ENCODE measurements at regions not wholly inside any gene's neighbourhood (a gene's known extent, or its start where the extent isn't known, plus 50 kb on each side); places are given as distances from the start of the nearest gene placed in this dataset.

DNA sequence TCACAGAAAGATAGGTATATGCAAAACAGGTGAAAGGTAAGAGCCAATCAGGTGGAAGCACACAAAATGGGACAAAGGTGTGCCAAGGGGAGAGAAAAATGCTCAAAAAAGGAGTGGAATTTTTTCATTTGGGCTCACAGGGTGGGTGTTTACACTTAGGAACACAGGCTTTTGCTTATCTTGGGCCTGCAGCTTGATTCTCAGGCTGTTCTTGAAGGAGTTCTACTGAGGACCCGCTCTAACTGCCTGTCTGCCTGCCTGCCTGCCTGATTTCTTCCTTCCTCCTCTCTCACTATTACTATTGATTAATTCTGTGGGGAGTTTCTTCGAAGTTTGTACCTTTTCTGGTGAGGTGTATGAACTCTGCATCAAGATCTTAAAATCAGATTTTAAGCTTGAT is 120.3 kb upstream of the CTSO start:
- no peak overlapping the region for H3K27ac ChIP-seq (replicated peaks in 1 of 4)
- H3K27me3 ChIP-seq: no peaks in the 10 kb centered on the region
- H3K9me3 ChIP-seq: peaks cover 0 to 14% (median 3%) of the 10 kb centered on the region in 4 donors
- WGBS: 91% methylated on average over 2 of the region's 2 CpGs
- TF ChIP-seq POLR2A (IDR thresholded peaks at IDR 0.05; ENCODE audit: low read depth) (no peak), POLR2AphosphoS5 (IDR thresholded peaks at IDR 0.05) (no peak), EP300 (IDR thresholded peaks at IDR 0.05) (no peak)
- TF ChIP-seq, protein P1, sequence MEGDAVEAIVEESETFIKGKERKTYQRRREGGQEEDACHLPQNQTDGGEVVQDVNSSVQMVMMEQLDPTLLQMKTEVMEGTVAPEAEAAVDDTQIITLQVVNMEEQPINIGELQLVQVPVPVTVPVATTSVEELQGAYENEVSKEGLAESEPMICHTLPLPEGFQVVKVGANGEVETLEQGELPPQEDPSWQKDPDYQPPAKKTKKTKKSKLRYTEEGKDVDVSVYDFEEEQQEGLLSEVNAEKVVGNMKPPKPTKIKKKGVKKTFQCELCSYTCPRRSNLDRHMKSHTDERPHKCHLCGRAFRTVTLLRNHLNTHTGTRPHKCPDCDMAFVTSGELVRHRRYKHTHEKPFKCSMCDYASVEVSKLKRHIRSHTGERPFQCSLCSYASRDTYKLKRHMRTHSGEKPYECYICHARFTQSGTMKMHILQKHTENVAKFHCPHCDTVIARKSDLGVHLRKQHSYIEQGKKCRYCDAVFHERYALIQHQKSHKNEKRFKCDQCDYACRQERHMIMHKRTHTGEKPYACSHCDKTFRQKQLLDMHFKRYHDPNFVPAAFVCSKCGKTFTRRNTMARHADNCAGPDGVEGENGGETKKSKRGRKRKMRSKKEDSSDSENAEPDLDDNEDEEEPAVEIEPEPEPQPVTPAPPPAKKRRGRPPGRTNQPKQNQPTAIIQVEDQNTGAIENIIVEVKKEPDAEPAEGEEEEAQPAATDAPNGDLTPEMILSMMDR (IDR thresholded peaks at IDR 0.05): no peak
- DNase-seq (ENCODE audit: extremely low spot score): no peak
- intact Hi-C loops (cut with DNase I): no loop called here
- no peaks in the 10 kb centered on the region for H3K36me3 ChIP-seq
- no peaks in the 10 kb centered on the region for H3K4me1 ChIP-seq
- no peak overlapping the region for H3K4me3 ChIP-seq

DNA sequence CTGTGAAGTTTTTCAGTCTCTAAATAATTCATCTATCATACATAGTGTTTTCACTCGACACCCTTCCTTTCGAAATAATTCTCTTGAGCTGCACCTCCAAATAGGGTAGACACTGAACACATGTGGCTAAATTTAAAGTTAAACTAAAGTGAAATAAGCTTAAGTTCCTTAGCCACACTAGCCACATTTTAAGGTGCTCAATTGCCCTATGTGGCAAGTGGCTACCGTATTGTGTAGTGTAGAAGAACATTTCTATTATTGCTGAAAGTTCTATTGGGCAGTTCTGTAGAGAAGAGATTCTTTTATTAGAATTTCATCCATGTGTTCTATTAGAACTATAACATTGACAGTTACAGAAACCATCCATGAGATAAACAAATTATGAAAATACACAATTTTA is 107.0 kb upstream of the CTSO start:
- 85% methylated on average over 3 of the region's 3 CpGs for whole genome bisulfite sequencing
- Histone ChIP-seq H3K27me3 (no peaks in the 10 kb centered on the region), H3K36me3 (no peaks in the 10 kb centered on the region), H3K27ac (replicated peaks in 1 of 4) (no peak overlapping the region), H3K4me1 (no peaks in the 10 kb centered on the region), H3K9me3 (no peaks in the 10 kb centered on the region), H3K4me3 (no peak overlapping the region)
- DNase-seq (ENCODE audit: extremely low spot score): no peak
- no peak for TF ChIP-seq EP300 (IDR thresholded peaks at IDR 0.05)
- TF ChIP-seq POLR2AphosphoS5 (IDR thresholded peaks at IDR 0.05): no peak
- TF ChIP-seq, protein P1 (IDR thresholded peaks at IDR 0.05): no peak
- no peak for TF ChIP-seq POLR2A (IDR thresholded peaks at IDR 0.05; ENCODE audit: low read depth)
- intact Hi-C loops (cut with DNase I): no loop called here

DNA sequence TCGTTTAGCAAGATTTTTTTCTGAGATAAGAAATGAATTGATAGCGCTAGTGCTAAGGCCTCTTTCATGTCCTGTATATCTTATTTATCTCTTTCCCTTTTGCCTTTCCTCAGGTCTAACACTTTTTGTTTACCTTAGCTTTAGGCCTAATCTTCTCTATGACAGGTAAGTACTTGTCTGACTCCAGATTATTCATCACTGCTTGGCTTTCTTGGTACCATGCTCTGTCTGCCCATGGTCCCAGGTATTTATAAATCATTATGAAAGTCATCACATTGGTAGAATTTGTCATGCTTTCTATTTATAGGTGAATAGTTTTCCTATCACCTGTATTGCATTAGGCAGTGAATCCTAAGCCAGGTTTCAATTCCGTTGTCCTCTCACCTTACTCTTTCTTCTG is 99.5 kb upstream of the CTSO start:
- H3K4me1 ChIP-seq: no peaks in the 10 kb centered on the region
- H3K4me3 ChIP-seq: no peak overlapping the region
- no peaks in the 10 kb centered on the region for H3K27me3 ChIP-seq
- TF ChIP-seq, protein P1 (IDR thresholded peaks at IDR 0.05): no peak
- no peak for TF ChIP-seq EP300 (IDR thresholded peaks at IDR 0.05)
- no peak for TF ChIP-seq POLR2AphosphoS5 (IDR thresholded peaks at IDR 0.05)
- no peak for TF ChIP-seq POLR2A (IDR thresholded peaks at IDR 0.05; ENCODE audit: low read depth)
- 79% methylated on average over 3 of the region's 3 CpGs for WGBS
- intact Hi-C loops (cut with DNase I): no loop called here
- DNase-seq (ENCODE audit: extremely low spot score): no peak
- H3K36me3 ChIP-seq: no peaks in the 10 kb centered on the region
- H3K9me3 ChIP-seq: no peaks in the 10 kb centered on the region
- no peak overlapping the region for H3K27ac ChIP-seq (replicated peaks in 1 of 4)

DNA sequence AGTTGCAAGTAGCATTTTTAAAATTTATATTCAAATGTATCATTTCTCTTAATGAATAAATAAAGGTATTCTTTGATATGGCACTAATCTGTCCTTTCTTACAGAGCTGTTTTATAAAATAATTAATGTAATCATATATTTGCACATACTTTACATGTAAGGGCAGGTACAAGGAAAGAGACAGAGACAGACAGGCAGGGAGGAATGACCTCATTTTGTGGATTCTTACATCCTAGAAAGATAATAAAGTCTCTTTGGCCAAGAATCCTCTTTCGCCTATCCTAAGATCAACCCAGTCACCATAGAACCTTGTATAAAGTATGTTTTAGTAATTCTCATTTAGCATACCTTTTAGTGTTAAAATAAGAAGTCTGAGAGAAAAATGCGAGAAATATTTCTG is 98.5 kb upstream of the CTSO start:
- no peaks in the 10 kb centered on the region for H3K36me3 ChIP-seq
- no peak for DNase-seq (ENCODE audit: extremely low spot score)
- 94% methylated on average over 2 of the region's 2 CpGs for WGBS
- no peak overlapping the region for H3K4me3 ChIP-seq
- no peaks in the 10 kb centered on the region for H3K9me3 ChIP-seq
- H3K4me1 ChIP-seq: no peaks in the 10 kb centered on the region
- H3K27ac ChIP-seq (replicated peaks in 1 of 4): no peak overlapping the region
- H3K27me3 ChIP-seq: no peaks in the 10 kb centered on the region
- intact Hi-C loops (cut with DNase I): no loop called here
- no peak for TF ChIP-seq POLR2AphosphoS5 (IDR thresholded peaks at IDR 0.05)

DNA sequence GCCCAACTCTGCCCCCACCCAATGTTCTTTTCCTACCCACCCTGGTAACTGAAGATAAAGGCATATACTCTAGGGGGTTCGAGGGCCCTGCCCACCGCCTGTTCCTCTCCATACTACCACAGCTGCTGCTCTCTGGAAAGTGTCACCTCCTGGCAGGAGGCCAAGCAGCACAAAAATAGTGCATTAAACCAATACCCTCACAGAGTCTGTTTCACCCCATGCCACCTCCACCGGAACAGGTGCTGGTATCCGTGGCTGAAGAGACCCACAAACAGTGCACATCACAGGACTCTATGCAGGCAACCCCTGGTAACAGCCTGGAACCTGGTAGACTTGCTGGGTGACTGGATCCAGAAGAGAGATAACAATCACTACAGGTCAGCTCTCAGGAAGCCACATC is 85.1 kb upstream of the CTSO start:
- DNase-seq (ENCODE audit: extremely low spot score): no peak
- Histone ChIP-seq H3K9me3 (no peaks in the 10 kb centered on the region), H3K27ac (replicated peaks in 1 of 4) (no peak overlapping the region), H3K4me3 (no peak overlapping the region), H3K4me1 (no peaks in the 10 kb centered on the region), H3K27me3 (no peaks in the 10 kb centered on the region), H3K36me3 (no peaks in the 10 kb centered on the region)
- intact Hi-C loops (cut with DNase I): no loop called here
- 85% methylated on average over 4 of the region's 4 CpGs for WGBS
- TF ChIP-seq EP300 (IDR thresholded peaks at IDR 0.05): no peak
- TF ChIP-seq, protein P1 (IDR thresholded peaks at IDR 0.05): no peak
- no peak for TF ChIP-seq POLR2AphosphoS5 (IDR thresholded peaks at IDR 0.05)
- no peak for TF ChIP-seq POLR2A (IDR thresholded peaks at IDR 0.05; ENCODE audit: low read depth)

All from esophagus muscularis mucosa (tissue), 4 donors.